Prostate gland (tissue), 2 donors: ENCODE measurements at regions not wholly inside any gene's neighbourhood (a gene's known extent, or its start where the extent isn't known, plus 50 kb on each side); places are given as distances from the start of the nearest gene placed in this dataset.

Experiments
- DNase-seq: peaks from one replicate; pipeline ENCODE4 v3.0.0-alpha.2; 2019; ENCODE audit warnings: low spot score
- H3K27ac ChIP-seq, 2 donors: fragments of 200-600 bp; sonication (generic); 2 replicates each; pipeline ENCODE4 v1.5.1; 2017 to 2019
- H3K27me3 ChIP-seq: fragments of 200-600 bp; sonication (generic); replicated peaks from 2 replicates; pipeline ENCODE4 v1.5.1; 2019; ENCODE audit not compliant: insufficient read depth
- H3K36me3 ChIP-seq, 2 donors: fragments of 200-600 bp; sonication (generic); 1 replicate in 1 of 2; 2 replicates in 1 of 2; pipeline versions ENCODE4 v1.5.1 to v1.8.1; 2017 to 2019
- H3K4me1 ChIP-seq: fragments of 200-600 bp; sonication (generic); replicated peaks from 2 replicates; pipeline ENCODE4 v1.5.1; 2019
- H3K4me3 ChIP-seq, 2 donors: fragments of 200-600 bp; sonication (generic); 2 replicates each; pipeline ENCODE4 v1.5.1; 2017 to 2019
- H3K9me3 ChIP-seq: fragments of 200-600 bp; sonication (generic); 2 replicates; pipeline ENCODE4 v1.5.1; 2017
- POLR2A ChIP-seq: fragments of 450-650 bp; IDR thresholded peaks from one replicate; pipeline ENCODE4 v1.6.1; 2016; ENCODE audit warnings: antibody characterized with exemption, mild to moderate bottlenecking
- POLR2AphosphoS5 ChIP-seq: sonication (generic); formaldehyde crosslinking; IDR thresholded peaks from one replicate; pipeline ENCODE4 v1.6.1; 2017; ENCODE audit warnings: antibody characterized with exemption
- WGBS: methylation state at CpG from one replicate; pipeline ENCODE4 v1.1.5; 2018; 5-methylcytosine and 5-hydroxymethylcytosine counted together
- intact Hi-C: fragments of 100-400 bp; cut with DNase I; formaldehyde crosslinking; loops from one replicate; pipeline ENCODE4 v1.14.2; 2022
- TF ChIP-seq, protein P1 (sequence below), 4 experiments: fragments of 200-600 bp in 2 of 4; fragments of 450-650 bp in 2 of 4; sonication (generic) in 2 of 4; IDR thresholded peaks; 1 replicate in 3 of 4; 2 replicates in 1 of 4; pipeline ENCODE4 v1.5.1; 2016 to 2019; ENCODE audit warnings: antibody characterized with exemption in 4 of 4, mild to moderate bottlenecking in 2 of 4, moderate library complexity in 2 of 4

GRCh38 chr9:79135681-79136415, 435.9 kb upstream of the TLE4 start:
- Histone ChIP-seq H3K9me3 (no peaks in the 10 kb centered on the region), H3K36me3 (no peaks in the 10 kb centered on the region), H3K27me3 (no peaks in the 10 kb centered on the region), H3K27ac (no peak overlapping the region), H3K4me1 (no peaks in the 10 kb centered on the region), H3K4me3 (no peak overlapping the region)
- 94% methylated on average over 5 of the region's 5 CpGs for WGBS
- intact Hi-C loops = no loop called here
- no peak for TF ChIP-seq POLR2AphosphoS5
- TF ChIP-seq, protein P1, sequence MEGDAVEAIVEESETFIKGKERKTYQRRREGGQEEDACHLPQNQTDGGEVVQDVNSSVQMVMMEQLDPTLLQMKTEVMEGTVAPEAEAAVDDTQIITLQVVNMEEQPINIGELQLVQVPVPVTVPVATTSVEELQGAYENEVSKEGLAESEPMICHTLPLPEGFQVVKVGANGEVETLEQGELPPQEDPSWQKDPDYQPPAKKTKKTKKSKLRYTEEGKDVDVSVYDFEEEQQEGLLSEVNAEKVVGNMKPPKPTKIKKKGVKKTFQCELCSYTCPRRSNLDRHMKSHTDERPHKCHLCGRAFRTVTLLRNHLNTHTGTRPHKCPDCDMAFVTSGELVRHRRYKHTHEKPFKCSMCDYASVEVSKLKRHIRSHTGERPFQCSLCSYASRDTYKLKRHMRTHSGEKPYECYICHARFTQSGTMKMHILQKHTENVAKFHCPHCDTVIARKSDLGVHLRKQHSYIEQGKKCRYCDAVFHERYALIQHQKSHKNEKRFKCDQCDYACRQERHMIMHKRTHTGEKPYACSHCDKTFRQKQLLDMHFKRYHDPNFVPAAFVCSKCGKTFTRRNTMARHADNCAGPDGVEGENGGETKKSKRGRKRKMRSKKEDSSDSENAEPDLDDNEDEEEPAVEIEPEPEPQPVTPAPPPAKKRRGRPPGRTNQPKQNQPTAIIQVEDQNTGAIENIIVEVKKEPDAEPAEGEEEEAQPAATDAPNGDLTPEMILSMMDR (IDR thresholded peaks at IDR 0.05) = no peak
- no peak for DNase-seq

DNA sequence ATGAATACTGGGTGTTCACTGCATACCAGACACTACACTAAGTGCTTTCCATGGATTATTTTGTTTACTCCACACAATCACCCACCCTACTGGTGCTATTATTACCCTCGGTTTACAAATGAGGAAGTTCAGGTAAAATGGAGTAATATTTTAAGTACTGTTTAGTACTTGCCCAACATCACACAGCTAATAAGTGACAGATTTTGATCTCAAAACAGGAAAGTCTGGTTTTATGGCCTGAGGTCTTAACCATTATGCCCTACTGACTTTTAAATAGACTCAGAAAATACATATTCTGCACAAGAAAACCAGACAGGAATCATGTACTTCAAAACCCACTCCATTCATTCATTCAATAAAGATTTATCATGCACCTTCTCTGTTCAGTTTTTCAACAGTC, 431.0 kb upstream of the TLE4 start:
- H3K27me3 ChIP-seq = no peaks in the 10 kb centered on the region
- no peaks in the 10 kb centered on the region for H3K9me3 ChIP-seq
- intact Hi-C loops = no loop called here
- no peak overlapping the region for H3K4me3 ChIP-seq
- WGBS = 40% methylated on average over 1 of the region's 1 CpG
- H3K4me1 ChIP-seq = no peaks in the 10 kb centered on the region
- TF ChIP-seq, protein P1 (IDR thresholded peaks at IDR 0.05) = no peak
- TF ChIP-seq POLR2A = no peak
- TF ChIP-seq POLR2AphosphoS5 = no peak
- DNase-seq = no peak
- no peaks in the 10 kb centered on the region for H3K36me3 ChIP-seq
- no peak overlapping the region for H3K27ac ChIP-seq

GRCh38 chr9:79143211-79143610, 428.6 kb upstream of the TLE4 start:
- intact Hi-C loops = no loop called here
- no peak for DNase-seq
- Histone ChIP-seq H3K36me3 (no peaks in the 10 kb centered on the region), H3K27ac (no peak overlapping the region), H3K27me3 (no peaks in the 10 kb centered on the region), H3K4me1 (no peaks in the 10 kb centered on the region), H3K4me3 (no peak overlapping the region), H3K9me3 (no peaks in the 10 kb centered on the region)
- TF ChIP-seq POLR2AphosphoS5 = no peak
- TF ChIP-seq POLR2A = no peak
- TF ChIP-seq, protein P1 (IDR thresholded peaks at IDR 0.05) = no peak

DNA sequence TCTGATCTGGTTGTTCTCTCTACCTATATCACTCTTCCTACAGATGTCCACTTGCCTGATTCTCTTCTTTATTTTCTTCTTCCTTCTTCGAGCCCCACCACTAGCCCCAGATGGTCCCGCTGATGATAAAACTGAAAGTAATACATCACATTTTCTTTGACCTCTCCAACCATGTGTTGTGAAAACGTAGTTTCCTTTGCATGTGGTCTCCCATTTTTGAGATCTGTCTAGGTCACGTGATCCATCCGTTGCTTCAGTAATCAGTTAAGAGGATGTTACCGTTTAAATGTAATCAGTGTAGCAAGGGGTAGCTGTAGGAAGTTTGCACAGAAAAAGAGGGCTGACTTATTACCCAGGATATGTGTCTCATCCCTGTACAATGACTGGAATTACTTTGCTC, 426.3 kb upstream of the TLE4 start:
- H3K27ac ChIP-seq = no peak overlapping the region
- H3K4me3 ChIP-seq = no peak overlapping the region
- H3K36me3 ChIP-seq = no peaks in the 10 kb centered on the region
- WGBS = 86% methylated on average over 6 of the region's 6 CpGs
- intact Hi-C loops = no loop called here
- H3K4me1 ChIP-seq = no peaks in the 10 kb centered on the region
- no peaks in the 10 kb centered on the region for H3K9me3 ChIP-seq
- no peak for DNase-seq
- no peaks in the 10 kb centered on the region for H3K27me3 ChIP-seq
- TF ChIP-seq POLR2A = no peak
- TF ChIP-seq, protein P1 (IDR thresholded peaks at IDR 0.05) = no peak
- no peak for TF ChIP-seq POLR2AphosphoS5

DNA sequence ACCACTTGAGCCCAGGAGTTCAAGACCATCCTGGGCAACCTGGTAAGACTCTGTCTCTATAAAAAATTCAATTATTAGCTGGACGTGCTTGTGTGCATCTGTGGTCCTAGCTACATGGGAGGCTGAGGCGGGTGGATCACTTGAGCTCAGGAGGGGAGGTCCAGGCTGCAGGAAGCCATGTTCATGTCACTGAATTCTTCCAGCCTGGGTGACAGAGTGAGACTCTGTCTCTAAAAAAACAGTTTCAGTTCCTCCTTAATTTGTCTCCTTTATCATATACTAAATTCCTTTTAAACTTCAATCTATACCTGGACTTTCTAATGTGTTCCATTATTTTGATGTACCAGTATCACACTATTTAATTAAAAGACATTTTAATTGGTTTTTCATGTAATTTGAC, 422.2 kb upstream of the TLE4 start:
- H3K27me3 ChIP-seq = no peaks in the 10 kb centered on the region
- H3K4me3 ChIP-seq = no peak overlapping the region
- no peaks in the 10 kb centered on the region for H3K9me3 ChIP-seq
- TF ChIP-seq, protein P1 (IDR thresholded peaks at IDR 0.05) = no peak
- no peak for DNase-seq
- no peaks in the 10 kb centered on the region for H3K36me3 ChIP-seq
- no peaks in the 10 kb centered on the region for H3K4me1 ChIP-seq
- intact Hi-C loops = no loop called here
- WGBS = 89% methylated on average over 2 of the region's 2 CpGs
- no peak overlapping the region for H3K27ac ChIP-seq
